Uterus (tissue), 2 donors: ENCODE measurements at regions not wholly inside any gene's neighbourhood (a gene's known extent, or its start where the extent isn't known, plus 50 kb on each side); places are given as distances from the start of the nearest gene placed in this dataset.

ENCODE experiments used
- CTCF ChIP-seq, 4 experiments: fragments of 200-600 bp in 2 of 4; fragments of 450-650 bp in 2 of 4; sonication (generic) in 2 of 4; IDR thresholded peaks; one replicate each; pipeline ENCODE4 v1.5.1; 2016 to 2019; ENCODE audit warnings: antibody characterized with exemption in 4 of 4, mild to moderate bottlenecking in 2 of 4, moderate library complexity in 1 of 4
- POLR2A ChIP-seq, 2 donors: fragments of 450-650 bp; IDR thresholded peaks; one replicate each; pipeline ENCODE4 v1.6.1; 2016; ENCODE audit warnings: antibody characterized with exemption in 2 of 2, mild to moderate bottlenecking in 1 of 2, moderate library complexity in 1 of 2

GRCh38 chr2:126579868-126580267, 76.1 kb upstream of the GYPC start:
- TF ChIP-seq CTCF (IDR thresholded peaks at IDR 0.05) (no peak), POLR2A (IDR thresholded peaks at IDR 0.05) (no peak)
